Skin epidermis (tissue), 12 donors: ENCODE measurements at regions not wholly inside any gene's neighbourhood (a gene's known extent, or its start where the extent isn't known, plus 50 kb on each side); places are given as distances from the start of the nearest gene placed in this dataset.

ENCODE experiments used
- H3K27ac ChIP-seq, 21 experiments: fragments of 200-600 bp; sonication (generic) in 11 of 21; one replicate each; pipeline ENCODE4 v1.5.0; 2020; ENCODE audit warnings: mild to moderate bottlenecking in 3 of 21, inconsistent platforms in 2 of 21, moderate library complexity in 2 of 21
- H3K4me3 ChIP-seq, 7 experiments: fragments of 200-600 bp; sonication (generic) in 2 of 7; one replicate each; pipeline ENCODE4 v1.5.0; 2020; ENCODE audit warnings: inconsistent platforms in 2 of 7, mild to moderate bottlenecking in 2 of 7, moderate library complexity in 1 of 7

DNA sequence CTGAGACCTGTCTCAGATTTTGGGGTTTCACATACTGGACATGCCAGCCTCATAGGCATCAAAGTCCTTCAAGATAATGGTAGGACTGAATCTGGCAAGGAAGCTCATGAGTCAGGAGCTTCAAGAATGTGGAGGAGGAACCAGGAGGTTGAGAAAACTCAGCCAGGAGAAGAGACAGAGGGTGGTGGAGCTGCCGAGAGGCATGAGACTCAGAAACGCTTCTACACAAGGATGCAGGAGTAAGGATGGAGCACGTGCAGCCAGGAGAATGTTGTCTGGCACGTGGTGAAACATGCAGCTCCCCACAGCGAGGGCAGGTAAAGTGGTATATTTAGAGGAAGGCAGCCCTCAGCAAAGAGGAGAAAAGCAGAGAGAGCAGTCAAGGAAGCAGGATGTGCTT lies 148.7 kb upstream of the ISX start:
- H3K27ac ChIP-seq: no peak overlapping the region

DNA sequence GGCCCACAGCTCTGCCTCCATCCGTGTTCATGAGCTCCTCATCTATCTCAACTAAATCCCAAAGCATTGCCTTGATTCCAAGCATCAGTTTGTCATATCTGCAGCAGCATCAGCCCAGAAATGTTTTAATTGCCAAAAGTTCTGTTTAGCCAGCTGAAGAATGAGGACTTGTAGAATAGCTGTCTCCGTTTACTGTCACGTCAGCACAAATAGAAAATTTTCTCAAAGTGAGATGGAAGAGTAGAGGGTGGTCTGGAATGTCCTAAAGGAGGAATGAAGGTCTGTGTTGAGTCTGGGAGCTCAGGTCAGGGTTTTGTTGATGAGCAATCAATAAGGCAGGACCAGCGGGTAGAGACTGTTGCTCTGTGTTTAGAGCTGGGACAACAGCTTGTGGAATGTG lies 134.9 kb upstream of the ISX start:
- Histone ChIP-seq H3K27ac (no peak overlapping the region), H3K4me3 (no peak overlapping the region)

More for the DNA sequence above, 148.7 kb upstream of the ISX start:
- no peak overlapping the region for H3K4me3 ChIP-seq

DNA sequence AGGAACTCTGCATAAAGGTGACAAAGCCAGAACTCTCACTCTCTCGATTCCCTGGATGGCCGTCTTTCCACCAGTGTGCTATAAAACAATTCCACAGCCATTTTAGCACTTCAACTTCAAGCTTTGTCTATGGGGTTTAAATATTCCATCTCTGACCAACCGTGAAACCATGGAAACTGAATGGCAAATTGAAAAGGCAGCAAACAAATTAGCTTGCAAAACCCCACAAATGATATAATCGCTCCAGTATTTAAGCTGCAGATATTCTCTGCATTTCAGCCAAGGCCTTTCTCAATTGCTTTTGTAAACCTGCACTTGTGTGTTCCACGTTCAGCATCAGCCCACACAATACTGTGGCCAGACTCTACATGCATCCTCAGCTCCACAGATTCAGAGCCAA lies 131.7 kb upstream of the ISX start:
- Histone ChIP-seq H3K4me3 (no peak overlapping the region), H3K27ac (no peak overlapping the region)

DNA sequence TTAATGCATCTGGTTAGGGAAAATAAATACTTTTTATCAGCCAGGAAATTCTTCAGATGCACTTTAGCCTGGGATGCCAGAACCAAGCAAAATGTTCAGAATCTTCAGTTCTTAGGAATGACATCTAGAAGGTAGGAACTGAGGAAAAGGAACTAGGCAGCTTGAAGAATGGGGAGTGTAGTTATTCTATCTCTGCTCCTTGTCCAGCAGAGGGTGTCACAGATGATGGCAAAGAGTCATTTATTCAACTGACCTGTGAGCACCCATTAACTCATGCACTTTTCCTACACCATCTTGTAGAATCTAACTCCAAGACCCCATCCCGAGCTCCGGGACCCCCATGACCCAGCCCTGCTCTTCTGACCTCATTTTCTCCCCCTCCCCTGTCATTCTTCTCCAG lies 122.1 kb upstream of the ISX start:
- no peak overlapping the region for H3K4me3 ChIP-seq
- no peak overlapping the region for H3K27ac ChIP-seq

DNA sequence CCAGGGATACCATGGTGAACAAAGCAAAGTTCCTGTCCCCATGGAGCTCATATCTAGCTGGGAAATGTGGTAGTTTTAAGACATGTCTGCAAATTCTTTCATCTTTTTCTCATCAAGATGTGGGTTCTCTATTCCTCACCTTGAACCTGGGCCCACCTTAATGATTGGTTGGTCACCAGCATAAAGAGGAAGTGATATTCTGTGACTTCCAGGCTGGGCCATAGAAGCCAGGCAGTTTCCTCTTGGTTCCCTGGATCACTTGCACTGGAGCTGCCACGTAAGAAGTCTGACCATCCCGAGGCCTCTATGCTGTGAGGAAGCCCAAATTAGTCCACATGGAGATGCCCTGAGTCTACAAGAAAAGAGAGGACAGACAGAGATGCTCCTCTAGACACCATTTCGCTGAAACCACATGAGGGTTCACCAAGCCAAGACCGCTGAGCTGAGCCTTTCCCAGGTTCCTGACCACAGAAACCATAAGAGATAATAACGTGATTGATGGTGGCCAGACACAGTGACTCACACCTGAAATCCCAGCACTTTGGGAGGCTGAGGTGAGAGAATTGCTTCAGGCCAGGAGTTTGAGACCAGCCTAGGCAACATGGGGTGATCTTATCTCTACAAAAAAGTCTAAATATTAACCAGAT lies 119.5 kb upstream of the ISX start:
- no peak overlapping the region for H3K4me3 ChIP-seq
- no peak overlapping the region for H3K27ac ChIP-seq

DNA sequence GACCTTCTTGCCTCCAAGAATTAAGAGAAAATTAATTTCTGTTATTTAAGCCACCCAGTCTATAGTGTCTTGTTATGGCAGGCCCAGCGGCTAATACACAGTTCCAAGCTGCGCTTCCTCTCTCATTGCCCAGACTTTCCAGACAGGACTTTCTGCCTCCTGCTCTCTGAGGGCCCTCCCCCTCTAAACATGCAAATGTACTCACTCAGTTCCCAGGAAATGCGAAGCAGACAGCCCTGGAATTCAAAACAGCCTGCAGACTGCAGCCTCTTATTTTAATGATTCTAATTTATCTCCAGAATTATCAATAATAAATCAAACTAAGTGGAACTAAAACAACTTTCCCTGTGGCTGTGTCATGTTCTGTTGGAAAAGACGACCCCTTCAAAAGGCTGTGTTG lies 115.5 kb upstream of the ISX start:
- peak overlapping the region in 1 of 21 experiments; percentile 8 for H3K27ac ChIP-seq
- H3K4me3 ChIP-seq: no peak overlapping the region

DNA sequence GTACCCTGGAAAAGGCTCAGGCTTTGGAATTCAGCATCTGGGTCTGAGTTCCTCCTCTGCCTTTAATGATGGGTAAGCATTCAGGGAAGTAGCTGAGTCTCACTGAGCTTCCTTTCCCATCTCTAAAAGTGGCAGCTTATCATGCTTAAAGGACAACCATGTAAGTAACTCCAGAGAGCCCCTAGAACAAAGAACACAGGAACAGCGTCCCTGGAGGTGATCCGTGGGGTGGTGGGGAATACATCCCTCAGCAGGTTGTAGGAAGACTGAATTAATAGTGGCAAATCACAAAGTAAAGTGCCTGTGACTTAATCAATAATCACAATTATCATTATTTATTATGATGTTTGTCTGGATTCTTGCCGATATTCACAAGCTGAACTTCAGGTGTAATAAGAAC lies 114.7 kb upstream of the ISX start:
- no peak overlapping the region for H3K27ac ChIP-seq
- no peak overlapping the region for H3K4me3 ChIP-seq

DNA sequence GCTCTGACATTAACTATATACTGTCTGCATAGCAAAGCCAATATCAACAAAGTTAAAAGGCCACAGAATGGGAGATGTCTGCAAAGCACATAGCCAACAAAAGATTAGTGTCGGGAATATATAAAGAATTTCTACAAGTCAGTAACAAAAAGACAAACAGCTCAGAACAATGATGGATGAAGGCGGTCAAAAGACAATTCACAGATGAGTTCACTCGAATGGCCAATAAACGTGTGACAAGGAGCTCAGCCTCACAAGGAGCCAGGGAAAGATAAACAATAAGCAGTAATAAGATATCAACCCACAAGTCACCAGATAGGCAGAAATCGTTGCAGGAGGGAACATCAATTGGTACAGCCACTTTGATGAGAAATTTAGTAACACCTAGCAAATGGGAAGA lies 106.0 kb upstream of the ISX start:
- H3K4me3 ChIP-seq: no peak overlapping the region
- H3K27ac ChIP-seq: no peak overlapping the region

DNA sequence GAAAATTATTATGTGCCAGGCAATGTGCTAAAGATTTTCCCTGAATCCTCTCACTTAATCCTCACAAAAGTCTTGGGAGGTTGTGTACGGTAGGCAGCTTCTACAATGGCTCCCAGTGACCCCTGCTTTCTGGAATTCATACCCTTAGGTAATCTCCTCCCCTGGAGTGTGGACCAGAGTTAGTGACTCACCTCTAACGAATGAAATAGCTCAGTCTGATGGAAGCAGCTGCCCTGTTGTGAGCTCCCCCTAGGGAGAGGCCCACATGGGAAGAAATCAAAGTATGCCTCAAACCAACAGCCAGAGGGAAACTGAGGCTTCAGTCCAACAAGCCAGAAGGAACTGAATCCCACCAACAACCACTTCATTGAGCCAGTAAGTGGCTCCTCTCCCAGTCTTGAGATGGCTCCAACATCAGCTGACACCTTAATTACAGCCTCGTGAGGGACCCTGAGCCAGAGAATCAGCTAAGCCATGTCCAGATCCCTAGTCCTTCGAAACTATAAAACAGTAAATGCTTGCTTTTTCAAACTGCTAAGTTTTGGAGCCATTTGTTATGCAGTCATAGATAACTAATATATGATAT lies 98.9 kb upstream of the ISX start:
- Histone ChIP-seq H3K27ac (no peak overlapping the region), H3K4me3 (no peak overlapping the region)

DNA sequence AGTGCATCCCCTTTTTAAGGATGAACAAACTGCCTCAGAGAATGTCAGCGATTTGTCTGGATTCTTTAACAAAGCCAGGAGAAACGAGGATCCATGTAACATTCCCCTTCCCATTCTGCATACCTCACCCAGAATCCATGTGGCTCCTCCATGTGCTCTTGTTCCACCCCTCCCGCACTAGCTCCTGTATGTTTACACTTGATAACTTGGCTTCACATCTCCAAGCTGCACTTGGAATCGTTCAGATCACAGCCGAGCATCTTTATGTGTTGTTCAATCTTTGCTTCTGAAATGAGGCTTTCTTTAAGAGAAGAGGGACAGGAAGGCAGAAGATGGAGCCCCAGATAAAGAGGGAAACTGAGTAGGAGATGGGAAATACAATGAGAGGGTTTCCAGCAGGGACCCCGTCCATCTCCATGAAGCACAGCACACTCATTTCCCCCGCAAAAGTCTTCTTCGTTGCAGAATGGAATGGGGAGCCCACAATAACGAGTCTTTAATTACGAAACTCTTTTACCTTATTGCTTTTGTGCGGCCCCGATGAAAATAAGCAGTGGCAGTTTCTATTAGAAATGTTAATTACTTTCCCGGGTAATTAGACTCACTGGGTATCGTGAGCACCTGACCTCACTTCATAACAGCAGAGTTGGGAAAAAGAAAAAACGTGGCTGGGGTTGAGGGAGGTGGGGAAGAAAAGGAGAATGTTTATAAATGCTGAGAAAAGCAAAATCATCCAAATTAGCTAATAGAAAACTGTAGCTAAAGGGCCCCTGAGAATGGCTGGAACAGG lies 96.8 kb upstream of the ISX start:
- no peak overlapping the region for H3K4me3 ChIP-seq

DNA sequence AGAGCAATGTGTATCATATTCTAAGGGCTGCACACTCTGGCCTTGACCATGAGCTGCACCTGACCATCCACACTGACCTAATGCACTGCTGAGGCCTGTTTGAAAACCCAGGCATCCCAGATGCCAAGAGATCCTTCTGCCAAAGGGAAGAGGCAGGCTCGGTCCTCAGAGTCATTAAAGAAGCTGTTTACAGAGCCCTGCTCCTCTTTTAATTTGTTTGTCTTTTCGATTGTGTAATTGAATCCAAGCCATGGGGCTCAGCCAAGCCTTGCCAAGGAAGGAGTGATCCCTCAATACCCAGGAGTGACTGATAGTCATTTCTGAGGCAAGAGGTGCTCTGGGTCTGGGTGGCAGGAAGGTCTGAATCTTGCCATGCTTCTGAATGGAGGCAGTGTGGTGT lies 94.5 kb upstream of the ISX start:
- no peak overlapping the region for H3K4me3 ChIP-seq

More for the DNA sequence above, 96.8 kb upstream of the ISX start:
- no peak overlapping the region for H3K27ac ChIP-seq

DNA sequence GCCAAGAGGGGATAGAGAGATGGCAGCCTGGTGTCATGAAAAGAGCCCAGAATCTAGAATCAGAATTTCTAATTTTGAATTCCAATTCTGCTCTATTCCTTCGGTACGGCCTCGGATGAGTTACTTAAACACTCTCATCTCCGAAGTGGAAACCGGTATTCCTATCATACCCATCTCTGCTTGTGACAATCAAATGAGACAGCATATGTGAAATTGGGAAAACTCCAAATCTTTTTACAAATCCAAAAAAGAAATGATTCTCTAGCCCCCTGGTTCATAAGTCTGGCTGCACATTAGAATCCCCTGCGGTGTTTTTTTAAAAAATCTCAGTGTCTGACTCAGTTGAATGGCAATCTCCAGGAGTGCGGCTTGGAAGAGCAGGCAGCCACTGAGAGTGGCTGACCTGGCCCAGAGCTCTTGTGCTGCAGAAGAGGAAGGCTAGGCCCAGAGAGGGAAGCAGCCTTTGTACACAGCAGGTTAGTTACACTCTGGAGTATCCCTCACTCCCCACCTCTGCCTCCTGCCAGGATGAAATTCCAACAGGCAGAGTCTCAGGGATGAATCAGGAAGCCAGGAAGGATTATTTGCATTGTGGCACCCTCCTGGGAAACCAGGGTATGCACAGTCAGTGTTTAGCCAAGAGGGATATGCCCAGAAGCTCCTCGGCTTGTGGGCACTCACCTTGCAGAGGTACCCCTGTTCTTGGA lies 93.6 kb upstream of the ISX start:
- Histone ChIP-seq H3K4me3 (no peak overlapping the region), H3K27ac (no peak overlapping the region)

More for the DNA sequence above, 94.5 kb upstream of the ISX start:
- H3K27ac ChIP-seq: no peak overlapping the region

DNA sequence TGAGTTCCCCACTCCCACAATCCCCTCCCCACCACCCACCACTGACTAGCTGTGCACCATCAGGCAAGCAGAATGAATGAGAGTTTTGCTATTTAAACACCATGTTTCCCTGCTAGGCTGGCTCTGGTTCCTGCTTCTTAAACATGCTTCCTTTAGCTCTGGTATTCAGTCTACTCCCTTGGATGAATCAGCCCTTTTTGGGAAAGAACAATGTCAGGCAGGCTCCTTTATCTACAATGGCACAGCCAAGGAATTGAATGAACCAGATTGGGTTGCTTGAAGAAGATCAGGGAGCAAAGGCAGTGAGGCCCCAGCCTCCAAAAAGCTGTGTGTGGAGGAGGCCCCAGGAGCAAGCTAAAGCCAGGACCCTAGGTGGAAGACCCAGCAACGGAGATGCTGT lies 92.9 kb upstream of the ISX start:
- H3K4me3 ChIP-seq: no peak overlapping the region
- H3K27ac ChIP-seq: no peak overlapping the region

DNA sequence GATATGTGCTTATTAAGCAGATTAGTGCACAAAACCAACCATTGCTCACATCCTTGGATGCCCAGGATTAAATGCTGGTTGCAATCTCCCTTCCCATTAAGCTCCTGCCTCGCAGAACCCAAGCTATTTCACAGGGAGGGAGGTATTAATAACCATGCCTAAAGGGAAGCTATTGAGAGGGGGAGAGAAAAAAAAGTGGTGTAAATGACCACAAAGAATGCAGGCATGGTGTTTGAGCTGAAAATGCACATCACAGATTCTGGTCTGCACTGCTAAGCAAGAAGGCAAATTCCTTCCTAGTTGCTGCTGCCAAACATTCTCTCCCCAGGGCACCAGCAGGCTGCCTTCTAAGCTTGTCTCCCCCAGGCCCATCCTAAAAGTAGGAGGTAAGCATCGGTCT lies 92.0 kb upstream of the ISX start:
- Histone ChIP-seq H3K4me3 (no peak overlapping the region), H3K27ac (no peak overlapping the region)

DNA sequence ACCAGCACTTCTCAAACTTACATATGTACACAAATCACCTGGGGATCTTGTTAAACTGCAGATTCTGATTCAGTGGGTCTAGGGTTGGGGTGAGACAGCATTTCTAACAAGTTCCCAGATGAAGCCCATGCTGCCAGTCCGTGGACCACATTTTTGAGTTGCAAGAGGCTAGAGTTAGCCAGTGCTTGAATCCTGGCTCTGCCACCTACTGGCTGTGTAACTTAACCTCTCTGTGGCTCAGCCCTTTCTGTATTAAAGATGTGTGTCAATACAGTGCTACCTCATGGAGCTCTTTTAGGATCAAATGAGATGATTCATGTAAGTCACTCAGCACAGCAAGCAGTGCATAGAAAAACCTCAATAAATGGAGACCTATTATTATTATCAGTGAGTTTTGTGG lies 90.2 kb upstream of the ISX start:
- H3K4me3 ChIP-seq: no peak overlapping the region
- no peak overlapping the region for H3K27ac ChIP-seq

DNA sequence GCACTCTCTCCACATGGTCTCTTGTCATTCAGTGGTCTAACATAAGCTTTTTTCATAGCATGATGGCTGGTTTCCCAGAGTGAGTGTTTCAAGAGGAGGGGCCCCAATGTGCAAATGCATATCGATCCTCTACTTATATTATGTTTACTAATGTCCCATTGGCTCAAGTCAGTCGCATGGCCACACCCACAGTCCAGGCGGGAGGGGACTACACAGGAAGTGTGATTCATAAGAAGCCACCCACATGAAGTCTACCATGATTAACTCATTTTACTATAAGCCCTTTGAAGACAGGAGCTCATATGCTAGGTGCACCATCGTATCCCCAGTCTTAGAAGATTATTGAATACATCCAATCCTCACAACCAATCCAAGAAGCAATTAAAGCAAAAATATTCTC lies 89.5 kb upstream of the ISX start:
- Histone ChIP-seq H3K27ac (no peak overlapping the region), H3K4me3 (no peak overlapping the region)

DNA sequence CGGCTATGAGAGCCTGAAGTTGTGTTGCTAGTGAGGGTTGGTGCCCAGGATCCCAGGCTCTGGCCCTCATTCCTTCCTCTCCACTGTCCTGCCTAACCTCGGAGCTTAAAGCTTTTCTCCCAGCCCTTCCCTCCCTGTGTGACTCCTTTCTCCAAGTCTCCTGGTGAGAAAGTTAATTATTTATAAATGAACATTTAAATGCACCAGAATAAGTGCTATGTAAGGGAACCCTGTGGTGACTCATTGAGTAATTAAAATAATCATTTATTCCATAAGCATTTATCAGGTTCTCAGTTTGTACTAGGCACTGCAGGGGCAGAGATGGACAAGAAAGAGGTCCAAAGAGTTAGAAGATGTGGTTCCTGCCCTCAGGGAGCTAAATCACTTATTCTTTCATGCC lies 89.1 kb upstream of the ISX start:
- H3K4me3 ChIP-seq: no peak overlapping the region
- H3K27ac ChIP-seq: no peak overlapping the region

DNA sequence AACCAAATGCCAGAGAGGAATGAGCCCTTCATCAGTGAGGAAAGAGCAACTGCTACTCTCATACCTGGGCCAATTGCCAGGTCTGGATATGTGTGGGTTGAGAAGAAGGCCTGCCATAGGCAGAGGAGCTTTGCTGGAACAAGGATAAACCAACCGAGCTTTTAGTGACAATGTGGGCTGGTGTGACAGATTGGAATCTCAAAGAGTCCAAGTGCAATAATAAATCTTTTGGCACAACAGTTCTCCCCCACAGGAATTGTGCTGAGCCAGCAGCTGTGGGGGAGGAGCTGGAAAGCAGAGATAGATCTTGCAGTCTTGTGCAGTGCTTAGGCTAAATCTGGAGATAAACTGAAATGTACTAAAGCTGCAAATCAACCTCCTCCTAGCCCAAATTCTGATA lies 79.4 kb upstream of the ISX start:
- no peak overlapping the region for H3K4me3 ChIP-seq
- H3K27ac ChIP-seq: no peak overlapping the region

DNA sequence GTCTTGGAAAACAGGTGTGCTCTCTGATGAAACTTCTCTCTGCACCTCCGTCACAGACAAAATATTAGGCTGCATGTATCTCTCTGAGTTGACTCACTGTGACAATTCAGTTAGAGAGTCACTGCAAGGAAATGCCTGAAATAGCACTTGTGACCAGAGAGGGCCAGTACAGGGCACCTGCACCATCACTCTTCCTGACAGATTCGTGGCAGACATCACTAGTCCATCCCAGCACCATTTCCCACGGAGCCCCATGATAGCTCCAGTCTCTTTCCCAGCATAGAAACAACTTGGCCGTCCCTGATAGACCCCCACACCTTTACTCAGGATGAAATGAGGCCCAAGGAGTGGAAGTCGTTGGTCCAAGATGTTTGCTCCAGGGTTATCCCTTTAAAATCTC lies 73.3 kb upstream of the ISX start:
- no peak overlapping the region for H3K4me3 ChIP-seq
- H3K27ac ChIP-seq: no peak overlapping the region

DNA sequence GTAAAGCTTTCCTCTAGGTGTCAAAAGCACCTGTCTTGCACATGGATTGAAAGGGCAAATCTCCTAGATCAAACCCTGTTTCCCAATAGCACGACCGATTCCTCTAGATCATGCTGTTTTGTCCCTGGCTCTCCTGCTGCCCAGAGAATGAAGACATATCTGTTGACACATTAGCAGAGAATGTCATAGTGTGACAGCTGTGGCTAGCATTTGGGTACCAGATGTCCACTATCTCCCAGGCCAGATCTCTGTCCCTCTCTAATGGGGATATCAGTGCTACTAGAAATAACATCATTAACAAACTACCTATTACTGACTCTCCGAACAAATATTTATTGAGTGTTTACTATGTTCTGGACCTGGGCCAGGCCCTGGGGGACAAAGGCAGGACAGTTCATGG lies 72.4 kb upstream of the ISX start:
- no peak overlapping the region for H3K4me3 ChIP-seq
- H3K27ac ChIP-seq: no peak overlapping the region
